ENCODE measurements at regions not wholly inside any gene's neighbourhood (a gene's known extent, or its start where the extent isn't known, plus 50 kb on each side); places are given as distances from the start of the nearest gene placed in this dataset.

- Histone ChIP-seq H3K4me1 (no peaks in the 10 kb centered on the region), H3K27me3 (no peaks in the 10 kb centered on the region), H3K36me3 (no peaks in the 10 kb centered on the region), H3K9me3 (no peaks in the 10 kb centered on the region), H3K4me3 (no peak overlapping the region), H3K27ac (no peak overlapping the region)
- TF ChIP-seq CTCF (IDR thresholded peaks at IDR 0.05) (no peak), POLR2A (IDR thresholded peaks at IDR 0.05) (no peak), EP300 (IDR thresholded peaks at IDR 0.05) (no peak)
- no peak for DNase-seq (ENCODE audit: low spot score in 2 of 2)
- WGBS = 64% methylated on average over 6 of the region's 6 CpGs
These were observed 339.4 kb downstream of the CMPK2 start for GRCh38 chr2:6526093-6526824.

DNA sequence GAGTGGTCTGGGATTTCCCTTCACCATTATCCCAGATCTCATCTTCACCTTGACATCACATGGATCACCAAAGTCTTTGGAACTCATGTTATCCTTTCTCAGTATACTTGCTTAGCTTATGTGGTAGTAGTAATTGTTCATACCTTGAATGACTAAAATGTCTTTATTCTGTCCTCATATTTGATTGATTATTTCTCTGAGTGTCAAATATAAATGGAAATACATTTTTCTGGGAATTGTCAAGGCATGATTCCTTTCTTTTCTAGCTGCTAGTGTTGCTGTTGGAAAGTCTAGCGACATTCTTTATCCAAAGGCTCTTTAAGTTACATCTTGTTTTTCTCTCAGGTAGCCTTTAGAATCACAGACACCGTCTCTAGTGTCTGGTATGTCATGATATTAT lies 334.4 kb downstream of the CMPK2 start:
- TF ChIP-seq POLR2AphosphoS5 (IDR thresholded peaks at IDR 0.05) (no peak), CTCF (IDR thresholded peaks at IDR 0.05) (no peak), EP300 (IDR thresholded peaks at IDR 0.05) (no peak), POLR2A (IDR thresholded peaks at IDR 0.05) (no peak)
- no peak overlapping the region for H3K4me3 ChIP-seq
- no peaks in the 10 kb centered on the region for H3K36me3 ChIP-seq
- no peaks in the 10 kb centered on the region for H3K9me3 ChIP-seq
- H3K27me3 ChIP-seq = no peaks in the 10 kb centered on the region
- WGBS = 82% methylated on average over 2 of the region's 2 CpGs
- no peak overlapping the region for H3K27ac ChIP-seq
- no peaks in the 10 kb centered on the region for H3K4me1 ChIP-seq
- DNase-seq (ENCODE audit: low spot score in 2 of 2) = no peak

DNA sequence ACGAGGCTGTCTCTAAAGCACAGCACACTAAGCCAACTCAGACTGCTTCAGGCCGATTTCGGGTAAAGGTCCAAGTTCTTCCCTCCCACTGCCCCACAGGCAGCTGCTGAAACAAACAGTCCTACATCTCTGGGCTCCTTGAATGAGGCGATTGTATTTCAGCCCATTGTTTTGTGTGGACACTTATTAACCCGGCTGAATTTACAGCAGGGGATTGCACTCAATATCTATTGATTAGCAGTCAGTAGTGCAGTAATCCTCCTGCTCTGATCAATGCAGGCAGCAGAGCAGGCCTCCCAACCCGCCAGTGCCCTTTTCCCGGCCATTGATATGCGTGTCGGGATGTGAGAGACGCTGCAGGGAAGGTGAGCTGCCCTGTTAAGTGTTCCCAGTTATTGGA lies 330.1 kb downstream of the CMPK2 start:
- no peak overlapping the region for H3K27ac ChIP-seq
- DNase-seq (ENCODE audit: low spot score in 2 of 2) = no peak
- H3K4me3 ChIP-seq = no peak overlapping the region
- H3K4me1 ChIP-seq = no peaks in the 10 kb centered on the region
- H3K27me3 ChIP-seq = no peaks in the 10 kb centered on the region
- no peaks in the 10 kb centered on the region for H3K36me3 ChIP-seq
- 80% methylated on average over 10 of the region's 10 CpGs for WGBS
- H3K9me3 ChIP-seq = no peaks in the 10 kb centered on the region
- TF ChIP-seq EP300 (IDR thresholded peaks at IDR 0.05) (no peak), CTCF (IDR thresholded peaks at IDR 0.05) (no peak), POLR2A (IDR thresholded peaks at IDR 0.05) (no peak), POLR2AphosphoS5 (IDR thresholded peaks at IDR 0.05) (no peak)

GRCh38 chr2:6538607-6539006 lies 327.1 kb downstream of the CMPK2 start:
- peaks cover 4% of the 10 kb centered on the region for H3K9me3 ChIP-seq
- H3K4me3 ChIP-seq = no peak overlapping the region
- TF ChIP-seq CTCF (IDR thresholded peaks at IDR 0.05) (no peak), EP300 (IDR thresholded peaks at IDR 0.05) (no peak), POLR2A (IDR thresholded peaks at IDR 0.05) (no peak), POLR2AphosphoS5 (IDR thresholded peaks at IDR 0.05) (no peak)
- H3K4me1 ChIP-seq = no peaks in the 10 kb centered on the region
- no peaks in the 10 kb centered on the region for H3K36me3 ChIP-seq
- no peak for DNase-seq (ENCODE audit: low spot score in 2 of 2)
- 66% methylated on average over 2 of the region's 2 CpGs for WGBS
- H3K27ac ChIP-seq = no peak overlapping the region
- H3K27me3 ChIP-seq = no peaks in the 10 kb centered on the region

DNA sequence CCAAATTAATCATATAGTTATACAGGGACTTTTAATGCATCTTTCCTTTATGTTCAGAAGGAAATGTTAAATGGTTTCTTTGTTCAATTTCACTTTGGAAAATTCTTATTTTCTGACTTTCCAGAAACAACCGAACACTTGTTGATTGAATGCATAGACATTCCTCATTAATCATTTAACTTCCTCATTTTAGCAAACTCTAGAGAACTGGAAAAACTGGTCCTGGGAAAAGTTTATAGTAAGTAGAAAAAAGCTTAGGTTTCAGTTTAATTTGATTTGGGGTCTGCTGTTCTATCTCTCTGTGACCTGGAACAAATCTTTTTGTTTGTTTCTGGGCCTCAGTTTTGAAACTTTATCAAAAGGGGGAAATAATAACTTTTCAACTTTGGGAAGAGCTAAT lies 320.4 kb downstream of the CMPK2 start:
- Histone ChIP-seq H3K9me3 (peaks cover 4% of the 10 kb centered on the region), H3K4me3 (no peak overlapping the region), H3K27ac (no peak overlapping the region), H3K4me1 (no peaks in the 10 kb centered on the region), H3K27me3 (no peaks in the 10 kb centered on the region), H3K36me3 (no peaks in the 10 kb centered on the region)
- TF ChIP-seq CTCF (IDR thresholded peaks at IDR 0.05) (no peak), POLR2AphosphoS5 (IDR thresholded peaks at IDR 0.05) (no peak), POLR2A (IDR thresholded peaks at IDR 0.05) (no peak), EP300 (IDR thresholded peaks at IDR 0.05) (no peak)
- WGBS = 33% methylated on average over 1 of the region's 1 CpG
- DNase-seq (ENCODE audit: low spot score in 2 of 2) = no peak
